22Rv1 (cell line): ENCODE measurements at regions not wholly inside any gene's neighbourhood (a gene's known extent, or its start where the extent isn't known, plus 50 kb on each side); places are given as distances from the start of the nearest gene placed in this dataset.

Source experiments
- ZFX ChIP-seq: fragments of 450-650 bp; IDR thresholded peaks from 2 replicates; pipeline ENCODE4 v1.6.1; 2017; ENCODE audit warnings: antibody characterized with exemption, borderline replicate concordance
- TF ChIP-seq, protein P1 (sequence below): fragments of 450-650 bp; IDR thresholded peaks from 2 replicates; pipeline ENCODE4 v1.5.1; 2017; ENCODE audit warnings: mild to moderate bottlenecking

DNA sequence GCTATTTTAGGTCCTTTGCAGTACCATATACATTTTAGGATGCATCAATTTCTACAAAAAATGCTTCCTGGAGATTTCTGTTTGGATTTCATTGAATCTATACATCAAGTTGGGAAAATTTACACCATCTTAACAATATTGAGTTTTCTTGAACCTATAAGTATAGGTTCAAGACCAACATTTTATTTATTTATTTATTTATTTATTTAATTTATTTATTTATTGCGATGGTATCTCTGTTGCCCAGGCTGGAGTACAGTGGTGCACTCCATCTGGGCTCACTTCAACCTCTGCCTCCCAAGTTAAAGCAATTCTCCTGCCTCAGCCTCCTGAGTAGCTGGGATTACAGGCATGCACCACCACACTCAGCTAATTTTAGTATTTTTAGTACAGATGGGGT is 125.0 kb upstream of the HS3ST2 start:
- TF ChIP-seq, protein P1, sequence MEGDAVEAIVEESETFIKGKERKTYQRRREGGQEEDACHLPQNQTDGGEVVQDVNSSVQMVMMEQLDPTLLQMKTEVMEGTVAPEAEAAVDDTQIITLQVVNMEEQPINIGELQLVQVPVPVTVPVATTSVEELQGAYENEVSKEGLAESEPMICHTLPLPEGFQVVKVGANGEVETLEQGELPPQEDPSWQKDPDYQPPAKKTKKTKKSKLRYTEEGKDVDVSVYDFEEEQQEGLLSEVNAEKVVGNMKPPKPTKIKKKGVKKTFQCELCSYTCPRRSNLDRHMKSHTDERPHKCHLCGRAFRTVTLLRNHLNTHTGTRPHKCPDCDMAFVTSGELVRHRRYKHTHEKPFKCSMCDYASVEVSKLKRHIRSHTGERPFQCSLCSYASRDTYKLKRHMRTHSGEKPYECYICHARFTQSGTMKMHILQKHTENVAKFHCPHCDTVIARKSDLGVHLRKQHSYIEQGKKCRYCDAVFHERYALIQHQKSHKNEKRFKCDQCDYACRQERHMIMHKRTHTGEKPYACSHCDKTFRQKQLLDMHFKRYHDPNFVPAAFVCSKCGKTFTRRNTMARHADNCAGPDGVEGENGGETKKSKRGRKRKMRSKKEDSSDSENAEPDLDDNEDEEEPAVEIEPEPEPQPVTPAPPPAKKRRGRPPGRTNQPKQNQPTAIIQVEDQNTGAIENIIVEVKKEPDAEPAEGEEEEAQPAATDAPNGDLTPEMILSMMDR: no peak
- TF ChIP-seq ZFX: no peak
